Neuronal stem cell (in vitro differentiated cells): ENCODE measurements at regions not wholly inside any gene's neighbourhood (a gene's known extent, or its start where the extent isn't known, plus 50 kb on each side); places are given as distances from the start of the nearest gene placed in this dataset.
A peak's percentile ranks its signal among the peaks of the same experiment; 100 is the strongest.

Experiments
- DNase-seq: peaks from one replicate; pipeline ENCODE4 v3.0.0-alpha.2; 2013; ENCODE audit warnings: low spot score
- H2AFZ ChIP-seq: one replicate; pipeline ENCODE4 v1.6.1; 2013; ENCODE audit warnings: mild to moderate bottlenecking, low read length, inconsistent platforms
- H2AK5ac ChIP-seq: 2 replicates; pipeline ENCODE4 v1.6.1; 2013; ENCODE audit warnings: low read depth, mild to moderate bottlenecking, inconsistent platforms, low read length, moderate library complexity, mixed read lengths
- H2BK120ac ChIP-seq: 2 replicates; pipeline ENCODE4 v1.6.1; 2013; ENCODE audit warnings: low read depth, mild to moderate bottlenecking, inconsistent platforms, low read length, moderate library complexity, mixed read lengths
- H2BK12ac ChIP-seq: one replicate; pipeline ENCODE4 v1.6.1; 2013; ENCODE audit warnings: low read length, inconsistent platforms
- H2BK15ac ChIP-seq: 2 replicates; pipeline ENCODE4 v1.6.1; 2013; ENCODE audit warnings: mild to moderate bottlenecking, low read length, inconsistent platforms, mixed read lengths
- H2BK5ac ChIP-seq: one replicate; pipeline ENCODE4 v1.6.1; 2013; ENCODE audit warnings: inconsistent platforms, mild to moderate bottlenecking, low read length, moderate library complexity
- H3K14ac ChIP-seq: one replicate; pipeline ENCODE4 v1.6.1; 2013; ENCODE audit warnings: low read length, inconsistent platforms
- H3K18ac ChIP-seq: 2 replicates; pipeline ENCODE4 v1.6.1; 2013; ENCODE audit warnings: low read length, inconsistent platforms
- H3K23ac ChIP-seq: 2 replicates; pipeline ENCODE4 v1.6.1; 2013; ENCODE audit warnings: low read depth, mild to moderate bottlenecking, mixed read lengths, low read length, inconsistent platforms; ENCODE audit not compliant: poor library complexity
- H3K27ac ChIP-seq: replicated peaks from 3 replicates; pipeline ENCODE4 v1.5.1; 2013; ENCODE audit warnings: low read length, inconsistent platforms
- H3K27me3 ChIP-seq, 3 experiments: 2 replicates each; pipeline ENCODE4 v1.6.1; 2013; ENCODE audit warnings: low read length in 3 of 3, mild to moderate bottlenecking in 2 of 3, inconsistent platforms in 1 of 3, low read depth in 1 of 3, mixed read lengths in 1 of 3, moderate library complexity in 1 of 3; ENCODE audit not compliant: control insufficient read depth in 3 of 3, insufficient read depth in 3 of 3
- H3K36me3 ChIP-seq, 2 donors: replicated peaks in 1 of 2; 2 replicates each; pipeline ENCODE4 v1.6.1; 2013; ENCODE audit warnings: low read length in 2 of 2; ENCODE audit not compliant: control insufficient read depth in 2 of 2, insufficient read depth in 2 of 2
- H3K4ac ChIP-seq: 2 replicates; pipeline ENCODE4 v1.6.1; 2013; ENCODE audit warnings: inconsistent platforms, mild to moderate bottlenecking, low read length, moderate library complexity
- H3K4me1 ChIP-seq, 2 donors: 1 replicate in 1 of 2; 2 replicates in 1 of 2; pipeline ENCODE4 v1.6.1; 2013; ENCODE audit warnings: low read length in 2 of 2, low read depth in 1 of 2; ENCODE audit not compliant: control insufficient read depth in 2 of 2, insufficient read depth in 1 of 2
- H3K4me2 ChIP-seq: one replicate; pipeline ENCODE4 v1.6.1; 2013; ENCODE audit warnings: mild to moderate bottlenecking, low read length, inconsistent platforms; ENCODE audit not compliant: insufficient read depth, poor library complexity, severe bottlenecking
- H3K4me3 ChIP-seq, 2 donors: 2 replicates each; pipeline ENCODE4 v1.5.1; 2013; ENCODE audit warnings: low read length in 2 of 2, mild to moderate bottlenecking in 2 of 2, inconsistent platforms in 1 of 2, moderate library complexity in 1 of 2
- H3K79me1 ChIP-seq: one replicate; pipeline ENCODE4 v1.6.1; 2013; ENCODE audit warnings: low read depth, mild to moderate bottlenecking, inconsistent platforms, low read length, moderate library complexity
- H3K9ac ChIP-seq: one replicate; pipeline ENCODE4 v1.6.1; 2013; ENCODE audit warnings: mild to moderate bottlenecking, low read depth, low read length, inconsistent platforms; ENCODE audit not compliant: poor library complexity
- H3K9me3 ChIP-seq, 2 donors: replicated peaks in 1 of 2; 2 replicates each; pipeline versions ENCODE3 to v1.6.1; 2013; ENCODE audit warnings: low read length in 2 of 2, mild to moderate bottlenecking in 2 of 2, inconsistent platforms in 1 of 2, low read depth in 1 of 2, mixed read lengths in 1 of 2, moderate library complexity in 1 of 2; ENCODE audit not compliant: control insufficient read depth in 2 of 2, insufficient read depth in 1 of 2
- H4K8ac ChIP-seq: one replicate; pipeline ENCODE4 v1.6.1; 2013; ENCODE audit warnings: low read depth, mild to moderate bottlenecking, inconsistent platforms, low read length, moderate library complexity
- H4K91ac ChIP-seq: one replicate; pipeline ENCODE4 v1.6.1; 2013; ENCODE audit warnings: low read length, low read depth, mild to moderate bottlenecking, inconsistent platforms; ENCODE audit not compliant: poor library complexity
- WGBS, 2 donors: extraction: QIAGEN DNeasy Blood & Tissue Kit; methylation state at CpG; one replicate each; pipeline ENCODE4 v1.1.7; 2013; ENCODE audit warnings: missing lambda C conversion rate in 2 of 2, mixed read lengths in 1 of 2; ENCODE audit not compliant: insufficient read length in 2 of 2, insufficient replicate concordance in 1 of 2; ENCODE audit errors: extremely low coverage in 2 of 2; 5-methylcytosine and 5-hydroxymethylcytosine counted together

- no peak overlapping the region for H3K4me3 ChIP-seq
- H3K4me1 ChIP-seq: peaks cover 0 to 12% of the 10 kb centered on the region in 2 donors
- no peak overlapping the region for H3K4me2 ChIP-seq
- no peak overlapping the region for H2AFZ ChIP-seq
- no peak overlapping the region for H4K91ac ChIP-seq
- H2BK120ac ChIP-seq: no peak overlapping the region
- H2BK12ac ChIP-seq: no peak overlapping the region
- no peaks in the 10 kb centered on the region for H3K36me3 ChIP-seq
- H3K9ac ChIP-seq: no peak overlapping the region
- no peaks in the 10 kb centered on the region for H3K9me3 ChIP-seq
- no peak overlapping the region for H3K14ac ChIP-seq
- no peak overlapping the region for H2AK5ac ChIP-seq
- H2BK5ac ChIP-seq: no peak overlapping the region
- no peaks in the 10 kb centered on the region for H3K27me3 ChIP-seq
- no peak overlapping the region for H3K18ac ChIP-seq
- no peak overlapping the region for H4K8ac ChIP-seq
- no peak overlapping the region for H3K27ac ChIP-seq
- no peak for DNase-seq
- no peaks in the 10 kb centered on the region for H3K79me1 ChIP-seq
- H3K23ac ChIP-seq: no peak overlapping the region
- H2BK15ac ChIP-seq: no peak overlapping the region
- H3K4ac ChIP-seq: no peak overlapping the region
- WGBS, 2 donors: no CpG with 5 or more reads among the region's 4 CpGs
Measured at GRCh38 chr20:57897891-57898290, 188.1 kb upstream of the PMEPA1 start.

GRCh38 chr20:57897156-57897874 is 187.5 kb upstream of the PMEPA1 start:
- no peak overlapping the region for H3K9ac ChIP-seq
- WGBS, 2 donors: no CpG with 5 or more reads among the region's 18 CpGs

GRCh38 chr20:57896563-57896962 is 186.7 kb upstream of the PMEPA1 start:
- DNase-seq: no peak
- Histone ChIP-seq H3K4me1 (peaks cover 0 to 13% of the 10 kb centered on the region in 2 donors), H3K27ac (no peak overlapping the region)

More at GRCh38 chr20:57897156-57897874, 187.5 kb upstream of the PMEPA1 start:
- Histone ChIP-seq H3K14ac (no peak overlapping the region), H3K18ac (no peak overlapping the region), H3K9me3 (no peaks in the 10 kb centered on the region), H3K79me1 (no peaks in the 10 kb centered on the region), H3K4me1 (peaks cover 0 to 13% of the 10 kb centered on the region in 2 donors), H3K4me2 (no peak overlapping the region), H3K27me3 (no peaks in the 10 kb centered on the region), H4K91ac (no peak overlapping the region), H2BK12ac (no peak overlapping the region), H3K4me3 (no peak overlapping the region), H2BK5ac (peak overlapping the region; percentile 14), H3K27ac (no peak overlapping the region), H3K36me3 (no peaks in the 10 kb centered on the region), H4K8ac (no peak overlapping the region), H2BK120ac (no peak overlapping the region), H3K23ac (no peak overlapping the region), H2AFZ (no peak overlapping the region), H2AK5ac (no peak overlapping the region), H2BK15ac (no peak overlapping the region), H3K4ac (no peak overlapping the region)
- DNase-seq: no peak

GRCh38 chr20:57896017-57896416 is 186.2 kb upstream of the PMEPA1 start:
- Histone ChIP-seq H2BK15ac (no peak overlapping the region), H2BK12ac (no peak overlapping the region), H3K27me3 (no peaks in the 10 kb centered on the region), H3K14ac (no peak overlapping the region), H3K9ac (no peak overlapping the region), H3K4ac (no peak overlapping the region), H3K9me3 (no peaks in the 10 kb centered on the region), H3K27ac (no peak overlapping the region), H2BK5ac (no peak overlapping the region), H3K79me1 (no peaks in the 10 kb centered on the region), H3K18ac (no peak overlapping the region), H2AFZ (no peak overlapping the region), H3K4me2 (no peak overlapping the region), H2BK120ac (no peak overlapping the region), H4K8ac (no peak overlapping the region), H3K36me3 (no peaks in the 10 kb centered on the region), H4K91ac (no peak overlapping the region), H2AK5ac (no peak overlapping the region), H3K23ac (no peak overlapping the region), H3K4me3 (no peak overlapping the region), H3K4me1 (peaks cover 0 to 13% of the 10 kb centered on the region in 2 donors)
- DNase-seq: no peak
- WGBS, 2 donors: no CpG with 5 or more reads among the region's 8 CpGs

More at GRCh38 chr20:57896563-57896962, 186.7 kb upstream of the PMEPA1 start:
- Histone ChIP-seq H3K9me3 (no peaks in the 10 kb centered on the region), H2BK12ac (no peak overlapping the region), H2BK15ac (no peak overlapping the region), H3K9ac (peak overlapping the region; percentile 1), H3K27me3 (no peaks in the 10 kb centered on the region), H3K23ac (no peak overlapping the region), H3K79me1 (no peaks in the 10 kb centered on the region), H2AFZ (no peak overlapping the region), H4K8ac (no peak overlapping the region), H3K4ac (no peak overlapping the region), H2BK5ac (peak overlapping the region; percentile 14), H3K36me3 (no peaks in the 10 kb centered on the region), H3K4me3 (no peak overlapping the region), H3K18ac (no peak overlapping the region), H2BK120ac (no peak overlapping the region), H2AK5ac (peak overlapping the region; percentile 32), H3K14ac (no peak overlapping the region), H4K91ac (no peak overlapping the region), H3K4me2 (no peak overlapping the region)
- WGBS, 2 donors: no CpG with 5 or more reads among the region's 6 CpGs
